HepG2 (cell line): ENCODE measurements at regions not wholly inside any gene's neighbourhood (a gene's known extent, or its start where the extent isn't known, plus 50 kb on each side); places are given as distances from the start of the nearest gene placed in this dataset.

Experiments
- BRF2 ChIP-seq: sonication (generic); formaldehyde crosslinking; IDR thresholded peaks from 2 replicates; pipeline ENCODE4 v1.8.1; 2022; ENCODE audit warnings: mild to moderate bottlenecking, missing genetic modification reagents
- GLMP ChIP-seq: sonication (generic); formaldehyde crosslinking; IDR thresholded peaks from 2 replicates; pipeline ENCODE4 v1.9.0; 2021; ENCODE audit warnings: missing genetic modification reagents, mild to moderate bottlenecking, borderline replicate concordance
- HMGXB3 ChIP-seq: sonication (generic); formaldehyde crosslinking; IDR thresholded peaks from 2 replicates; pipeline ENCODE4 v1.4.0; 2020; ENCODE audit warnings: missing genetic modification reagents, borderline replicate concordance
- HMGXB4 ChIP-seq, 2 experiments: sonication (generic) in 1 of 2; formaldehyde crosslinking in 1 of 2; IDR thresholded peaks; 2 replicates each; pipeline versions ENCODE4 v1.4.0 to v1.6.1; 2018 to 2020; ENCODE audit warnings: missing genetic modification reagents in 2 of 2, borderline replicate concordance in 1 of 2, low read depth in 1 of 2, mild to moderate bottlenecking in 1 of 2, missing biosample characterization in 1 of 2
- HNRNPLL ChIP-seq: fragments of 200-400 bp; formaldehyde crosslinking; IDR thresholded peaks from 2 replicates; pipeline ENCODE4 v1.6.1; 2017; ENCODE audit warnings: mild to moderate bottlenecking, low read depth, low read length; ENCODE audit not compliant: poor library complexity, severe bottlenecking
- KDM5A ChIP-seq: fragments of 200-600 bp; sonication (generic); IDR thresholded peaks from 2 replicates; pipeline ENCODE4 v1.7.0; 2018; ENCODE audit warnings: antibody characterized with exemption, mild to moderate bottlenecking, low read length, borderline replicate concordance
- MED1 ChIP-seq: sonication (generic); formaldehyde crosslinking; IDR thresholded peaks from 2 replicates; pipeline ENCODE4 v1.4.0; 2020; ENCODE audit warnings: missing genetic modification reagents
- MYNN ChIP-seq: sonication (generic); formaldehyde crosslinking; IDR thresholded peaks from 2 replicates; pipeline ENCODE4 v1.4.0; 2020; ENCODE audit warnings: mild to moderate bottlenecking, low read depth, missing genetic modification reagents
- PBX3 ChIP-seq: sonication (generic); formaldehyde crosslinking; IDR thresholded peaks from 2 replicates; pipeline ENCODE4 v1.8.1; 2023; ENCODE audit warnings: missing genetic modification reagents, inconsistent platforms, borderline replicate concordance
- SAP130 ChIP-seq: IDR thresholded peaks from 2 replicates; pipeline ENCODE4 v1.6.1; 2016; ENCODE audit warnings: low read depth
- TARDBP ChIP-seq: sonication (generic); formaldehyde crosslinking; IDR thresholded peaks from 2 replicates; pipeline ENCODE4 v1.8.0; 2022; ENCODE audit warnings: mild to moderate bottlenecking, missing genetic modification reagents
- ZMYM2 ChIP-seq: sonication (generic); formaldehyde crosslinking; IDR thresholded peaks from 2 replicates; pipeline ENCODE4 v1.8.0; 2022; ENCODE audit warnings: mild to moderate bottlenecking, missing genetic modification reagents
- ZNF224 ChIP-seq: sonication (generic); formaldehyde crosslinking; IDR thresholded peaks from 2 replicates; pipeline ENCODE4 v1.5.0; 2020; ENCODE audit warnings: mild to moderate bottlenecking, missing genetic modification reagents
- ZNF362 ChIP-seq: sonication (generic); formaldehyde crosslinking; IDR thresholded peaks from 2 replicates; pipeline ENCODE4 v1.4.0; 2020; ENCODE audit warnings: missing genetic modification reagents, mild to moderate bottlenecking, borderline replicate concordance
- ZNF441 ChIP-seq: sonication (generic); formaldehyde crosslinking; IDR thresholded peaks from 2 replicates; pipeline ENCODE4 v1.7.0; 2021; ENCODE audit warnings: missing genetic modification reagents, borderline replicate concordance
- ZNF552 ChIP-seq: sonication (generic); formaldehyde crosslinking; IDR thresholded peaks from 2 replicates; pipeline ENCODE4 v1.9.0; 2022; ENCODE audit warnings: missing genetic modification reagents, mild to moderate bottlenecking, borderline replicate concordance
- ZNF619 ChIP-seq: sonication (generic); formaldehyde crosslinking; IDR thresholded peaks from 2 replicates; pipeline ENCODE4 v1.4.0; 2020; ENCODE audit warnings: mild to moderate bottlenecking, missing genetic modification reagents
- ZNF772 ChIP-seq: sonication (generic); formaldehyde crosslinking; IDR thresholded peaks from 2 replicates; pipeline ENCODE4 v1.5.0; 2020; ENCODE audit warnings: mild to moderate bottlenecking, missing genetic modification reagents

- TF ChIP-seq ZNF362 (no peak; the same call in 1 of the 2 replicates), ZNF772 (CRISPR knock-in tag) (peak; percentile 92), SAP130 (peak; percentile 93), BRF2 (CRISPR knock-in tag) (no peak), HNRNPLL (no peak), PBX3 (CRISPR knock-in tag) (no peak), HMGXB3 (CRISPR knock-in tag) (peak; percentile 57; the same call in 1 of the 2 replicates), KDM5A (no peak), MED1 (CRISPR knock-in tag) (peak; percentile 89), GLMP (no peak), ZNF619 (CRISPR knock-in tag) (no peak; the same call in 1 of the 2 replicates), MYNN (CRISPR knock-in tag) (peak; percentile 68; the same call in 1 of the 2 replicates), HMGXB4 (CRISPR knock-in tag; IDR thresholded peaks at IDR 0.05; ENCODE audit: borderline replicate concordance in 1 of 2, low read depth in 1 of 2) (peak; percentile 67 to 74; a peak in 3 of 4 replicates), ZMYM2 (CRISPR knock-in tag) (no peak), ZNF224 (CRISPR knock-in tag) (peak; percentile 90; the same call in 1 of the 2 replicates), ZNF441 (CRISPR knock-in tag) (peak; percentile 77; the same call in 1 of the 2 replicates), ZNF552 (no peak), TARDBP (CRISPR knock-in tag) (peak; percentile 79; the same call in 1 of the 2 replicates)
Measured at GRCh38 chr11:126115816-126116331, 53.2 kb upstream of the CDON start (continued).
